Fibroblast of skin of abdomen (primary cell): ENCODE measurements at regions not wholly inside any gene's neighbourhood (a gene's known extent, or its start where the extent isn't known, plus 50 kb on each side); places are given as distances from the start of the nearest gene placed in this dataset.
"Not testable (repeated sequence)": the region's sequence is repeated elsewhere in the genome, so short reads cannot be mapped to it uniquely, and the experiment has no call there.

ENCODE experiments used
- DNase-seq: peaks from one replicate; pipeline ENCODE4 v3.0.0-alpha.2; 2013

- no peak for DNase-seq
Measured at GRCh38 chr17:83204230-83204725, 124.9 kb downstream of the METRNL start.

GRCh38 chr17:83204736-83205386 is 125.5 kb downstream of the METRNL start:
- DNase-seq: not testable (repeated sequence)

GRCh38 chr17:83205387-83206035 is 126.1 kb downstream of the METRNL start:
- not testable (repeated sequence) for DNase-seq

- not testable (repeated sequence) for DNase-seq
Measured at GRCh38 chr17:83206036-83206394, 126.6 kb downstream of the METRNL start.

- DNase-seq: not testable (repeated sequence)
Measured at GRCh38 chr17:83206819-83207588, 127.6 kb downstream of the METRNL start.

- DNase-seq: not testable (repeated sequence)
Measured at GRCh38 chr17:83247001-83247400, 167.6 kb downstream of the METRNL start.
